ENCODE measurements at regions not wholly inside any gene's neighbourhood (a gene's known extent, or its start where the extent isn't known, plus 50 kb on each side); places are given as distances from the start of the nearest gene placed in this dataset.

GRCh38 chr4:184900184-184900583 is 74.4 kb upstream of the ACSL1 start:
- TF ChIP-seq ZNF8 (CRISPR knock-in tag; IDR thresholded peaks at IDR 0.05) (no peak), PATZ1 (CRISPR knock-in tag; IDR thresholded peaks at IDR 0.05; ENCODE audit: borderline replicate concordance) (no peak), CSDC2 (CRISPR knock-in tag; IDR thresholded peaks at IDR 0.05) (no peak), ZNF565 (CRISPR knock-in tag; conservative IDR thresholded peaks at IDR 0.05; ENCODE audit: low read depth) (no peak), TOX (CRISPR knock-in tag; IDR thresholded peaks at IDR 0.05; ENCODE audit: borderline replicate concordance) (no peak), SNAI2 (CRISPR knock-in tag; IDR thresholded peaks at IDR 0.05) (no peak), ZC3H10 (CRISPR knock-in tag; IDR thresholded peaks at IDR 0.05) (no peak), BACH2 (CRISPR knock-in tag; IDR thresholded peaks at IDR 0.05; ENCODE audit: borderline replicate concordance) (no peak), TSHZ2 (CRISPR knock-in tag; IDR thresholded peaks at IDR 0.05) (no peak), CSRNP3 (CRISPR knock-in tag; IDR thresholded peaks at IDR 0.05) (no peak), ZFP3 (CRISPR knock-in tag; IDR thresholded peaks at IDR 0.05) (no peak), CREB5 (CRISPR knock-in tag; IDR thresholded peaks at IDR 0.05; ENCODE audit: low read depth) (no peak)
- no peak for ATAC-seq

- no peak for ATAC-seq
- TF ChIP-seq POU6F1 (CRISPR knock-in tag; IDR thresholded peaks at IDR 0.05; ENCODE audit: borderline replicate concordance, low read depth) (no peak), ZNF565 (CRISPR knock-in tag; conservative IDR thresholded peaks at IDR 0.05; ENCODE audit: low read depth) (no peak), RARB (CRISPR knock-in tag; IDR thresholded peaks at IDR 0.05) (no peak), CSRNP3 (CRISPR knock-in tag; IDR thresholded peaks at IDR 0.05) (no peak), ZFP3 (CRISPR knock-in tag; IDR thresholded peaks at IDR 0.05) (no peak), ZFP30 (CRISPR knock-in tag; IDR thresholded peaks at IDR 0.05) (no peak), ZNF70 (CRISPR knock-in tag; IDR thresholded peaks at IDR 0.05) (no peak), SNAI2 (CRISPR knock-in tag; IDR thresholded peaks at IDR 0.05) (no peak), BACH2 (CRISPR knock-in tag; IDR thresholded peaks at IDR 0.05; ENCODE audit: borderline replicate concordance) (no peak), PPARA (CRISPR knock-in tag; IDR thresholded peaks at IDR 0.05; ENCODE audit: borderline replicate concordance) (no peak), ESRRG (CRISPR knock-in tag; IDR thresholded peaks at IDR 0.05) (no peak), OSR1 (CRISPR knock-in tag; IDR thresholded peaks at IDR 0.05) (no peak), ISL1 (CRISPR knock-in tag; IDR thresholded peaks at IDR 0.05) (no peak), GLIS3 (CRISPR knock-in tag; IDR thresholded peaks at IDR 0.05) (no peak), ZNF8 (CRISPR knock-in tag; IDR thresholded peaks at IDR 0.05) (no peak), ARNTL (CRISPR knock-in tag; IDR thresholded peaks at IDR 0.05; ENCODE audit: borderline replicate concordance, low read depth) (no peak)
Observed at GRCh38 chr4:184902550-184902949, 76.8 kb upstream of the ACSL1 start.

Measured in SK-N-SH treated with all-trans-retinoic acid at 6 μM for 48 hours (cell line).